HepG2 (cell line): ENCODE measurements at regions not wholly inside any gene's neighbourhood (a gene's known extent, or its start where the extent isn't known, plus 50 kb on each side); places are given as distances from the start of the nearest gene placed in this dataset.

ENCODE experiments used
- ATAC-seq: fragments of 200-7000 bp; cut with Tn5 transposase; 3 replicates; pipeline ENCODE4 v1.9.1; 2020; ENCODE audit warnings: mild to moderate bottlenecking, moderate library complexity
- BruUV-seq: library from RNA; stranded (reverse); fragments of 400-500 nt; replicated peaks from 2 replicates; lab custom pipeline; 2021; lab: Mats Ljungman, UMichigan
- CTCF ChIA-PET: fragments of 300-600 bp; formaldehyde crosslinking; extraction: SDS; loops from one replicate; lab custom pipeline; 2021; ENCODE audit warnings: low total read pairs, inconsistent platforms, low intra/inter-chr PET ratio; lab: Yijun Ruan, JAX
- POLR2A ChIA-PET: fragments of 350-600 bp; sonication (Branson Sonifier 250); formaldehyde crosslinking; loops from one replicate; lab custom pipeline; 2020; ENCODE audit warnings: antibody characterized with exemption, inconsistent platforms; lab: Yijun Ruan, JAX
- DNase-seq: peaks from one replicate; pipeline ENCODE4 v3.0.0-alpha.2; 2015; ENCODE audit warnings: low spot score
- FAIRE-seq: peaks from 3 replicates; lab custom pipeline; 2011; peaks lifted over from hg19 to GRCh38; lab: Jason Lieb, UNC
- H2AFZ ChIP-seq: one replicate; pipeline ENCODE4 v1.6.1; 2011; ENCODE audit warnings: low read length, inconsistent platforms
- H3K27ac ChIP-seq: fragments of 300-600 bp; 3 replicates; pipeline ENCODE4 v1.8.0; 2011; ENCODE audit warnings: mixed run types, mild to moderate bottlenecking, mixed read lengths, low read length, inconsistent platforms; ENCODE audit not compliant: insufficient read depth; ENCODE audit errors: extremely low read length
- H3K27me3 ChIP-seq, 2 experiments: fragments of 200-600 bp in 1 of 2; 2 replicates in 1 of 2; 3 replicates in 1 of 2; pipeline versions ENCODE4 v1.6.0 to v1.8.0; 2011; ENCODE audit warnings: low read length in 2 of 2, mild to moderate bottlenecking in 2 of 2, moderate library complexity in 2 of 2, inconsistent platforms in 1 of 2; ENCODE audit not compliant: insufficient read depth in 2 of 2, control insufficient read depth in 1 of 2
- H3K36me3 ChIP-seq, 2 experiments: fragments of 200-600 bp in 1 of 2; replicated peaks in 1 of 2; 2 replicates in 1 of 2; 3 replicates in 1 of 2; pipeline versions ENCODE4 v1.5.1 to v1.8.0; 2011; ENCODE audit warnings: low read length in 2 of 2, inconsistent platforms in 1 of 2; ENCODE audit not compliant: insufficient read depth in 2 of 2, control insufficient read depth in 1 of 2
- H3K4me1 ChIP-seq: 2 replicates; pipeline ENCODE4 v1.5.1; 2012; ENCODE audit warnings: low read length, inconsistent platforms; ENCODE audit not compliant: insufficient read depth
- H3K4me2 ChIP-seq: 2 replicates; pipeline ENCODE4 v1.6.0; 2011; ENCODE audit warnings: low read depth, low read length, inconsistent platforms
- H3K4me3 ChIP-seq, 3 experiments: fragments of 200-600 bp in 1 of 3; sonication (generic), shearing (Covaris generic) in 1 of 3; replicated peaks in 1 of 3; 2 replicates each; pipeline ENCODE4 v1.5.1; 2011 to 2016; ENCODE audit warnings: low read length in 3 of 3, inconsistent platforms in 2 of 3, low read depth in 2 of 3, mild to moderate bottlenecking in 2 of 3, control low read depth in 1 of 3, mixed read lengths in 1 of 3; ENCODE audit not compliant: insufficient read depth in 1 of 3
- H3K79me2 ChIP-seq: one replicate; pipeline ENCODE4 v1.6.1; 2011; ENCODE audit warnings: low read length, inconsistent platforms; ENCODE audit not compliant: insufficient read depth
- H3K9ac ChIP-seq: 2 replicates; pipeline ENCODE4 v1.6.0; 2011; ENCODE audit warnings: mild to moderate bottlenecking, low read depth, low read length, inconsistent platforms; ENCODE audit not compliant: insufficient read depth
- H3K9me3 ChIP-seq: 2 replicates; pipeline ENCODE4 v1.5.1; 2012; ENCODE audit warnings: mild to moderate bottlenecking, low read length
- H4K20me1 ChIP-seq: 2 replicates; pipeline ENCODE4 v1.6.0; 2011; ENCODE audit warnings: inconsistent platforms, mild to moderate bottlenecking, low read length, moderate library complexity; ENCODE audit not compliant: insufficient read depth
- EP300 ChIP-seq, 3 experiments: sonication (generic) in 1 of 3; formaldehyde crosslinking in 1 of 3; IDR thresholded peaks; 2 replicates each; pipeline versions ENCODE4 v1.5.1 to v1.6.1; 2011 to 2020; ENCODE audit warnings: low read depth in 2 of 3, low read length in 2 of 3, borderline replicate concordance in 1 of 3, improper control_type of control experiment in 1 of 3, mild to moderate bottlenecking in 1 of 3, missing genetic modification reagents in 1 of 3, moderate library complexity in 1 of 3
- ESRRA ChIP-seq: sonication (generic); formaldehyde crosslinking; IDR thresholded peaks from 2 replicates; pipeline ENCODE4 v1.5.1; 2020; ENCODE audit warnings: mild to moderate bottlenecking, low read depth, missing genetic modification reagents
- HBP1 ChIP-seq: IDR thresholded peaks from 2 replicates; pipeline ENCODE4 v1.6.1; 2016; ENCODE audit warnings: low read depth, control low read depth
- KLF15 ChIP-seq: sonication (generic); formaldehyde crosslinking; IDR thresholded peaks from 2 replicates; pipeline ENCODE4 v1.8.1; 2023; ENCODE audit warnings: borderline replicate concordance, mild to moderate bottlenecking, inconsistent platforms, missing genetic modification reagents, mixed read lengths
- SATB2 ChIP-seq: sonication (generic); formaldehyde crosslinking; IDR thresholded peaks from 2 replicates; pipeline ENCODE4 v1.5.0; 2020; ENCODE audit warnings: missing genetic modification reagents
- ZBTB8A ChIP-seq: sonication (generic); formaldehyde crosslinking; IDR thresholded peaks from 2 replicates; pipeline ENCODE4 v1.4.0; 2020; ENCODE audit warnings: mild to moderate bottlenecking, low read depth, missing genetic modification reagents, borderline replicate concordance
- ZNF496 ChIP-seq: sonication (generic); formaldehyde crosslinking; IDR thresholded peaks from 2 replicates; pipeline ENCODE4 v1.8.1; 2023; ENCODE audit warnings: mild to moderate bottlenecking, moderate library complexity, missing genetic modification reagents; ENCODE audit not compliant: insufficient replicate concordance
- ZNF512 ChIP-seq: sonication (generic); formaldehyde crosslinking; IDR thresholded peaks from 2 replicates; pipeline ENCODE4 v1.4.0; 2020; ENCODE audit warnings: mild to moderate bottlenecking, missing genetic modification reagents
- ZNF546 ChIP-seq: sonication (generic); formaldehyde crosslinking; conservative IDR thresholded peaks from 2 replicates; pipeline ENCODE4 v1.8.1; 2023; ENCODE audit warnings: mild to moderate bottlenecking, missing genetic modification reagents
- ZSCAN12 ChIP-seq: sonication (generic); formaldehyde crosslinking; IDR thresholded peaks from 2 replicates; pipeline ENCODE4 v1.9.0; 2021; ENCODE audit warnings: mild to moderate bottlenecking, missing genetic modification reagents
- WGBS: methylation state at CpG from one replicate; pipeline ENCODE4 v1.1.6; 2017; ENCODE audit warnings: low lambda C conversion rate; 5-methylcytosine and 5-hydroxymethylcytosine counted together
- in situ Hi-C: cut with HindIII; loops from 2 replicates; pipeline ENCODE4 v1.10.0; 2017; ENCODE audit warnings: low pct_unique_long_range_greater_than_20kb; ENCODE audit not compliant: extremely low pct_ligation_motif_present
- intact Hi-C: fragments of 100-400 bp; cut with micrococcal nuclease; formaldehyde crosslinking; loops from one replicate; pipeline ENCODE4 v1.10.0; 2022; ENCODE audit not compliant: unreplicated experiment
- TF ChIP-seq, protein P1 (sequence below): fragments of 450-650 bp; IDR thresholded peaks from 2 replicates; pipeline ENCODE4 v1.6.1; 2017; ENCODE audit warnings: mild to moderate bottlenecking
- TF ChIP-seq, protein P2 (sequence below): sonication (generic); formaldehyde crosslinking; IDR thresholded peaks from 2 replicates; pipeline ENCODE4 v1.5.0; 2020; ENCODE audit warnings: missing genetic modification reagents, mild to moderate bottlenecking, borderline replicate concordance
- TF ChIP-seq, protein P3 (sequence below): sonication (generic); formaldehyde crosslinking; IDR thresholded peaks from 2 replicates; pipeline ENCODE4 v1.4.0; 2020; ENCODE audit warnings: missing genetic modification reagents

- Histone ChIP-seq H2AFZ (no peak overlapping the region), H3K36me3 (no peaks in the 10 kb centered on the region), H3K9ac (no peak overlapping the region), H3K79me2 (no peaks in the 10 kb centered on the region), H3K4me2 (no peak overlapping the region), H3K4me1 (no peaks in the 10 kb centered on the region), H3K27me3 (no peaks in the 10 kb centered on the region), H3K9me3 (no peaks in the 10 kb centered on the region), H4K20me1 (no peaks in the 10 kb centered on the region), H3K4me3 (no peak overlapping the region), H3K27ac (no peak overlapping the region)
- intact Hi-C loops (no loop called here), in situ Hi-C loops (no loop called here)
- POLR2A ChIA-PET, result no interaction called here
- no peak for DNase-seq
- no peak for ATAC-seq
- CTCF ChIA-PET, result no interaction called here
- no TSS peak for BruUV-seq
- 35% methylated on average over 1 of the region's 1 CpG for WGBS
- no peak for FAIRE-seq
- TF ChIP-seq HBP1 (CRISPR knock-in tag) (no peak), ZNF546 (CRISPR knock-in tag) (no peak), ZSCAN12 (CRISPR knock-in tag) (no peak), ZNF512 (CRISPR knock-in tag) (no peak), ZNF496 (CRISPR knock-in tag) (no peak), ZBTB8A (no peak), ESRRA (CRISPR knock-in tag) (no peak), EP300 (IDR thresholded peaks at IDR 0.05; ENCODE audit: low read depth in 2 of 2, low read length in 2 of 2) (no peak), EP300 (CRISPR knock-in tag; IDR thresholded peaks at IDR 0.05; ENCODE audit: borderline replicate concordance) (no peak), KLF15 (no peak), SATB2 (CRISPR knock-in tag) (no peak)
- TF ChIP-seq, protein P1, sequence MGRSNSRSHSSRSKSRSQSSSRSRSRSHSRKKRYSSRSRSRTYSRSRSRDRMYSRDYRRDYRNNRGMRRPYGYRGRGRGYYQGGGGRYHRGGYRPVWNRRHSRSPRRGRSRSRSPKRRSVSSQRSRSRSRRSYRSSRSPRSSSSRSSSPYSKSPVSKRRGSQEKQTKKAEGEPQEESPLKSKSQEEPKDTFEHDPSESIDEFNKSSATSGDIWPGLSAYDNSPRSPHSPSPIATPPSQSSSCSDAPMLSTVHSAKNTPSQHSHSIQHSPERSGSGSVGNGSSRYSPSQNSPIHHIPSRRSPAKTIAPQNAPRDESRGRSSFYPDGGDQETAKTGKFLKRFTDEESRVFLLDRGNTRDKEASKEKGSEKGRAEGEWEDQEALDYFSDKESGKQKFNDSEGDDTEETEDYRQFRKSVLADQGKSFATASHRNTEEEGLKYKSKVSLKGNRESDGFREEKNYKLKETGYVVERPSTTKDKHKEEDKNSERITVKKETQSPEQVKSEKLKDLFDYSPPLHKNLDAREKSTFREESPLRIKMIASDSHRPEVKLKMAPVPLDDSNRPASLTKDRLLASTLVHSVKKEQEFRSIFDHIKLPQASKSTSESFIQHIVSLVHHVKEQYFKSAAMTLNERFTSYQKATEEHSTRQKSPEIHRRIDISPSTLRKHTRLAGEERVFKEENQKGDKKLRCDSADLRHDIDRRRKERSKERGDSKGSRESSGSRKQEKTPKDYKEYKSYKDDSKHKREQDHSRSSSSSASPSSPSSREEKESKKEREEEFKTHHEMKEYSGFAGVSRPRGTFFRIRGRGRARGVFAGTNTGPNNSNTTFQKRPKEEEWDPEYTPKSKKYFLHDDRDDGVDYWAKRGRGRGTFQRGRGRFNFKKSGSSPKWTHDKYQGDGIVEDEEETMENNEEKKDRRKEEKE, result no peak
- TF ChIP-seq, protein P2, sequence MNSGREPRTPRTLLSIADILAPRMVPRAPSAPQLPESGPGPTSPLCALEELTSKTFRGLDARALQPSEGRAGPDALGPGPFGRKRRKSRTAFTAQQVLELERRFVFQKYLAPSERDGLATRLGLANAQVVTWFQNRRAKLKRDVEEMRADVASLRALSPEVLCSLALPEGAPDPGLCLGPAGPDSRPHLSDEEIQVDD, result no peak
- TF ChIP-seq, protein P3, sequence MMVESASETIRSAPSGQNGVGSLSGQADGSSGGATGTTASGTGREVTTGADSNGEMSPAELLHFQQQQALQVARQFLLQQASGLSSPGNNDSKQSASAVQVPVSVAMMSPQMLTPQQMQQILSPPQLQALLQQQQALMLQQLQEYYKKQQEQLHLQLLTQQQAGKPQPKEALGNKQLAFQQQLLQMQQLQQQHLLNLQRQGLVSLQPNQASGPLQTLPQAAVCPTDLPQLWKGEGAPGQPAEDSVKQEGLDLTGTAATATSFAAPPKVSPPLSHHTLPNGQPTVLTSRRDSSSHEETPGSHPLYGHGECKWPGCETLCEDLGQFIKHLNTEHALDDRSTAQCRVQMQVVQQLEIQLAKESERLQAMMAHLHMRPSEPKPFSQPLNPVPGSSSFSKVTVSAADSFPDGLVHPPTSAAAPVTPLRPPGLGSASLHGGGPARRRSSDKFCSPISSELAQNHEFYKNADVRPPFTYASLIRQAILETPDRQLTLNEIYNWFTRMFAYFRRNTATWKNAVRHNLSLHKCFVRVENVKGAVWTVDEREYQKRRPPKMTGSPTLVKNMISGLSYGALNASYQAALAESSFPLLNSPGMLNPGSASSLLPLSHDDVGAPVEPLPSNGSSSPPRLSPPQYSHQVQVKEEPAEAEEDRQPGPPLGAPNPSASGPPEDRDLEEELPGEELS (CRISPR knock-in tag), result no peak
Observed at GRCh38 chr1:96918406-96918805, 196.8 kb downstream of the PTBP2 start.
